NCI-H526 treated with DMSO at 0.1 percent for 48 hours (cell line): ENCODE measurements at regions not wholly inside any gene's neighbourhood (a gene's known extent, or its start where the extent isn't known, plus 50 kb on each side); places are given as distances from the start of the nearest gene placed in this dataset.
"Not testable (repeated sequence)": the region's sequence is repeated elsewhere in the genome, so short reads cannot be mapped to it uniquely, and the experiment has no call there.

Experiments
- DNase-seq: peaks from one replicate; lab custom pipeline; 2025; lab: John Stamatoyannopoulos, UW

- no peak for DNase-seq
Observed at GRCh38 chr1:244322791-244323521, 128.8 kb downstream of the ADSS2 start.

- DNase-seq: no peak
Observed at GRCh38 chr1:244324176-244324883, 127.4 kb downstream of the ADSS2 start.

GRCh38 chr1:244325056-244325758 lies 126.5 kb downstream of the ADSS2 start:
- no peak for DNase-seq

- no peak for DNase-seq
Observed at GRCh38 chr1:244326757-244327156, 125.0 kb downstream of the ADSS2 start.

- DNase-seq: no peak
Observed at GRCh38 chr1:244327533-244327932, 124.2 kb downstream of the ADSS2 start.

GRCh38 chr1:244328476-244328875 lies 123.2 kb downstream of the ADSS2 start:
- DNase-seq: no peak

GRCh38 chr1:244329591-244330317 lies 122.0 kb downstream of the ADSS2 start:
- DNase-seq: no peak

- DNase-seq: no peak
Observed at GRCh38 chr1:244330318-244330625, 121.4 kb downstream of the ADSS2 start.

GRCh38 chr1:244332761-244333160 lies 118.9 kb downstream of the ADSS2 start:
- not testable (repeated sequence) for DNase-seq

- DNase-seq: peak; percentile 24
Observed at GRCh38 chr1:244334315-244334714, 117.4 kb downstream of the ADSS2 start.

- not testable (repeated sequence) for DNase-seq
Observed at GRCh38 chr1:244334842-244335241, 116.9 kb downstream of the ADSS2 start.

GRCh38 chr1:244335456-244335855 lies 116.3 kb downstream of the ADSS2 start:
- DNase-seq: no peak

GRCh38 chr1:244336232-244336899 lies 115.3 kb downstream of the ADSS2 start:
- DNase-seq: no peak

- no peak for DNase-seq
Observed at GRCh38 chr1:244337839-244338238, 113.9 kb downstream of the ADSS2 start.

GRCh38 chr1:244339073-244339692 lies 112.5 kb downstream of the ADSS2 start:
- DNase-seq: no peak

GRCh38 chr1:244339776-244340175 lies 111.9 kb downstream of the ADSS2 start:
- no peak for DNase-seq

- DNase-seq: no peak
Observed at GRCh38 chr1:244340396-244340795, 111.3 kb downstream of the ADSS2 start.

GRCh38 chr1:244341455-244342450 lies 110.0 kb downstream of the ADSS2 start:
- DNase-seq: no peak

- DNase-seq: no peak
Observed at GRCh38 chr1:244344001-244344400, 107.7 kb downstream of the ADSS2 start.

- no peak for DNase-seq
Observed at GRCh38 chr1:244346972-244347618, 104.6 kb downstream of the ADSS2 start.
